C4-2B (cell line): ENCODE measurements at regions not wholly inside any gene's neighbourhood (a gene's known extent, or its start where the extent isn't known, plus 50 kb on each side); places are given as distances from the start of the nearest gene placed in this dataset.

ENCODE experiments used
- ZFX ChIP-seq: fragments of 450-650 bp; IDR thresholded peaks from 2 replicates; pipeline ENCODE4 v1.6.1; 2017
- TF ChIP-seq, protein P1 (sequence below): fragments of 450-650 bp; conservative IDR thresholded peaks from 2 replicates; pipeline ENCODE4 v1.5.1; 2017; ENCODE audit warnings: mild to moderate bottlenecking

DNA sequence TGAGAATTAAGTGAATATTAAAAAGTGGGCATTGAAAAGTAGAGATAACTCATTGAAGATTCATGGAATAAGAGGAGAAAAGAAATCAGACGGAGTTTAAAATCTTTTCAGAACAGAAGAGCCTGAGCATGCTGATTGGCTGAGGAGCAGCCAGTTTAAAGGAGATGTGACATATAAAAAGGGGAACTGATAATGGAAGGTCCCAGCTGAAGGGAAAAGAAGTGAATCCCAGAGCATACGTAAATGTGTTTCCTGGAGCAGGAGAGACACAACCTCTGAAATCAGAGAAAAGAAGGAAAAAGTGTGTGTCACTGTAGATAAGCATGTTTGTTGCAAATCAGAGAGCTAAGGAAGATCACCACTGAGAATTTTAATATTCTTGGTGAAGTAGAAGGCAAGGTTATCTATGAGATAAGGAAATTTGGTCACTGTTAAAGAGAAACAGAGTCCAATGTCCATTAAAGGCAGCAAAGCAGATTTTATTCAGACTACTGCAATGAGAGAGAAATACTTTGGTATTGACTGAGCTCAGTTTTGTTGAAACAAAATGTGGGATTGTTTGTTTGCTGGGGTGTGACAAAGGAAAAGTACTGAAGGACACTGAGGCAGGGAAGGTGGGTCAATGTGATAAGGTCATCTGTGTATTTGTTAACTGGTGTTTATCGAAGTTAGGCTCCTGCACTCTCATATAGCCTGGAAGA lies 84.6 kb upstream of the WDR72 start:
- TF ChIP-seq, protein P1, sequence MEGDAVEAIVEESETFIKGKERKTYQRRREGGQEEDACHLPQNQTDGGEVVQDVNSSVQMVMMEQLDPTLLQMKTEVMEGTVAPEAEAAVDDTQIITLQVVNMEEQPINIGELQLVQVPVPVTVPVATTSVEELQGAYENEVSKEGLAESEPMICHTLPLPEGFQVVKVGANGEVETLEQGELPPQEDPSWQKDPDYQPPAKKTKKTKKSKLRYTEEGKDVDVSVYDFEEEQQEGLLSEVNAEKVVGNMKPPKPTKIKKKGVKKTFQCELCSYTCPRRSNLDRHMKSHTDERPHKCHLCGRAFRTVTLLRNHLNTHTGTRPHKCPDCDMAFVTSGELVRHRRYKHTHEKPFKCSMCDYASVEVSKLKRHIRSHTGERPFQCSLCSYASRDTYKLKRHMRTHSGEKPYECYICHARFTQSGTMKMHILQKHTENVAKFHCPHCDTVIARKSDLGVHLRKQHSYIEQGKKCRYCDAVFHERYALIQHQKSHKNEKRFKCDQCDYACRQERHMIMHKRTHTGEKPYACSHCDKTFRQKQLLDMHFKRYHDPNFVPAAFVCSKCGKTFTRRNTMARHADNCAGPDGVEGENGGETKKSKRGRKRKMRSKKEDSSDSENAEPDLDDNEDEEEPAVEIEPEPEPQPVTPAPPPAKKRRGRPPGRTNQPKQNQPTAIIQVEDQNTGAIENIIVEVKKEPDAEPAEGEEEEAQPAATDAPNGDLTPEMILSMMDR = no peak
- TF ChIP-seq ZFX = no peak
